ENCODE measurements at regions not wholly inside any gene's neighbourhood (a gene's known extent, or its start where the extent isn't known, plus 50 kb on each side); places are given as distances from the start of the nearest gene placed in this dataset.
"Not testable (repeated sequence)": the region's sequence is repeated elsewhere in the genome, so short reads cannot be mapped to it uniquely, and the experiment has no call there.

DNA sequence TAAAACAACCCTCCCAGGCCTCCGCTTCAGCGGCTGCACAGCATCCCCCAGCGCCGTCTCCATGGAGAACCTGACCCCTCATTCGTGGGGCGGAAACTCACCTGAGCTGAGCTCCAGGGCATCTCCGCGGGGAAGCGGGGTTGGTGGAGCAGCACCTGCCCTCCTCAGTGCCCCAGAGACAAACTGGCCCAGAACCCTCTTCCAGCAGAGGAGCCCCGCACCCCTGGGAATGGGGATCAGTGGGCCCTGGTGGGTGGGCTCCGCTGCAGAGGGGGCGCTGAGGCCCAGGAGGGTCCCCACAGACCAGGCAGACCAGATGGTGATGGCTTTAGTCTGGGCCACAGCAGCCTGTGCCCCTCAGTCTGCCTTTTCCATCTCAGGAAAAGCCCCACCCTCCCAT, 261.2 kb downstream of the ADGRD1 start:
- DNase-seq (ENCODE audit: low read depth): not testable (repeated sequence)

DNA sequence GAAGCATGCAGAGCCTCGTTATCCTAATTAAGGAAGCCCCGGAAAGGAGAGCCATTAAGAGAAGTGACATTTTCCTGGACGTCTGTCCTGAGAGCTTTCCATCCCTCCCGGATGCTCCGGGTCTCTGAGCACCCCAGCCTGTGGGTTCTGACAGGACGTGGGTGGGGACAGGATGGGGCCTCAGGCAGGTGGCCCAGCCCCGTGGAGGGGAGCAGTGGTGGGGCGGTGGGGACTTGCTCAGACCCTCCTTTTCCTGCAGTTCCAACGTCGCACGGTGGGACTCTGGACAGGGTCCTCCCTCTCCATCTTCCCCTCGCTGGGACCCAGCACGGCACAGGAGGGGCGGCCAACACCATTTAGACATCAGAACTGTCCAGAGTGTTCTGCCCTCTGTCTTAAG, 262.9 kb downstream of the ADGRD1 start:
- not testable (repeated sequence) for DNase-seq (ENCODE audit: low read depth)

DNA sequence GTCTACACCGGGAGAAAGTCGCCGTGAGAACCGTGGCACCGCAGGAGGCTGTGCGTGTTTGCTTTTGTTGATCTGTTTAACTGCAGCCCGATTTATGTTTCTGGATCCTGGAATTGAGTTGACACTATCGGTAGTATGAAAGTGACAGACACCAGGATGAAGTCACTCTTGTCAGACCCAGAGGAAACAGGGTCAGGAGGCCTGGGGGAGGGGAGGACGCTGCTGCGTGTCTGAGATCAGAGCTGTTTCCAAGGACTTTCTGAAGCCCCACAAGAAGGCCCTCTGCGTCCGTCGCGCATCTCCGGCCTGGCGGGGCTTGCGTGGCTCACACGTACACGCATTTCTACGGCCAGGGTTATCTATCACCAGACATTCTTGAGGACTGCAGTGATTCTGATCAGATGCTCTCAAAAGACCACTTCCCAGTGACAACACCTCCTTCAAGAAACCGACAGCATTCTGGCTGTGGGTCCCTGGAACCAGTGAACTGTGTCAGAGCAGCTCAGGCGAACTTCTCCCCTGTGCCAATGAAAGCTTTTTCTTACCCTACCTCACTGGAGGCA, 263.4 kb downstream of the ADGRD1 start:
- DNase-seq (ENCODE audit: low read depth): no peak

DNA sequence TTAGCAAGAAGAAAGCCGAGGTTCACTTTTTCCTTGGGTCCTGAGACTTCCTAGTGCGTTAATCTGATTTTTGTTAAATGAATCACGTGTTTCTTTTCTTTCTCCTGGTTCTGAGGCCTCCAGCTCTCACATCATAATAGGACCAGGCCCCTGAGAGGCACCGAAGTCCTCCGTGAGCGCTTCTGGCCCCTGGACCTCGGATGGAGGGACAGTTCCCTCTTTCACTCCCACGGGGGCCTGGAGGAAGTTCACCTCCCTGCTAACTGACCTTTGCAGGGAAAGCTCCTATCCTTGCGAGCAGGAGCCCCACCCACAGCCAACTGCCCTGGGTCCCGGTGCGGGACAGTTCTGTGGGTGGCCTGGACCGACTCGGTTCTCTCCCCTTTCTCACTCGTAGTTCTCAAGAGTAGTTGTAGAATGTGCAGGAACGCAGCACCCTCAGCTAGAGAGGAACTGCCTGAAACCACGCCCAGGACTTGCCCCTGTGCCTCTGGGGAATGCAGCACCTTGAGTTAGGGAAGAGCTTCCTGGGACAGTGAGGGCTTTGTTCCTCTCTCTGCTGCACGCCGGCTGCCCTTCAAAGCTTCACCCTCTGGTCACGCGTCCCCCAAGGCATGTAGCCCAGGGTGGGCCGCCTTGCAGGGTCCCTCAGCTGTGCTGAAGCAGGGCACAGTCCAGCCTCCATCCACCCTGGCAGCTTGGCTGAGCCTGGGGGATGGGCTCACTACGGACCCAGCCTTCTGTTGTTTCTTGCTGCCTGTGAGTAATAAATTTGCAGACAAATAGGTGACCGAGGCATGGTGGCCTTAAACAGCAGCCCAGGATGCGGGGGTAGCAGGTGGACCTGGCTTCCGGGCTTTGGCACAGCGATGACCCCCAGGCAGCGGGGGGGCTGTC, 264.6 kb downstream of the ADGRD1 start:
- DNase-seq (ENCODE audit: low read depth): no peak

DNA sequence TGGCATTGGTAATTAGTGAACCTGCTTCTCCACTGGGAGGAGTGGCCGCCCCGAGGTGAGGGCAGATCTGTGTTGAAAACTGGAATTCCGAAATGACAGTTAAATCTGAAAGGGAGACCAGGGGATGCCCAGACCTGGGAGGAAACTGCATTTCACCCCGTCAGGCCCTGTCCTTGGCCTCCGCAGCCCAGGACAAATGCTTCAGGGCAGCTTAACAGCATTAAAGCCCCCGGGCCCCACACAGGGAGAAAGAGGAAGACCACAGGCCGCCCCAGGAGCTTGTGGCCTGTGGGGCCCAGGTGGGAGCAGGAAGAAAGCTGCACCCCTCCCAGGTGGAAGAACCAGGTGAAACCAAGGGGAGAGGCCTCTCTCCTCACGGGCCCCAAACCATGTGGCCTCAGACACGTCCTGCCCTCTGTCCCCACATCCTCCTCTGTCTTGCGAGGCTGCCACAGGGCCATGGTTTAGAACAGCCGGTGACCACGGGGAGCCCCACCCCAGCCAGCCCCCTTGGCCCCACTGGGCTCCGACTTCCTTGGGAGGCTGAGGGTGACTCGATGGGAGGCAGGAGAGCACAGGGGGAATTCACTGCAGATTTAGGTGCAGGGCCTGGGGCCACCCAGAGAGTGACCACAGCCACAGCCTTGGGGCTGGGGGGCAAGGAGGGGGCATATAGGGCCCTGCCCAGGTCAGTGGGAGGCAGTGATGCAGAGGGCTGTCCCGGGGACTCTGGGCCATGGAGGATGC, 265.4 kb downstream of the ADGRD1 start:
- DNase-seq (ENCODE audit: low read depth): no peak

DNA sequence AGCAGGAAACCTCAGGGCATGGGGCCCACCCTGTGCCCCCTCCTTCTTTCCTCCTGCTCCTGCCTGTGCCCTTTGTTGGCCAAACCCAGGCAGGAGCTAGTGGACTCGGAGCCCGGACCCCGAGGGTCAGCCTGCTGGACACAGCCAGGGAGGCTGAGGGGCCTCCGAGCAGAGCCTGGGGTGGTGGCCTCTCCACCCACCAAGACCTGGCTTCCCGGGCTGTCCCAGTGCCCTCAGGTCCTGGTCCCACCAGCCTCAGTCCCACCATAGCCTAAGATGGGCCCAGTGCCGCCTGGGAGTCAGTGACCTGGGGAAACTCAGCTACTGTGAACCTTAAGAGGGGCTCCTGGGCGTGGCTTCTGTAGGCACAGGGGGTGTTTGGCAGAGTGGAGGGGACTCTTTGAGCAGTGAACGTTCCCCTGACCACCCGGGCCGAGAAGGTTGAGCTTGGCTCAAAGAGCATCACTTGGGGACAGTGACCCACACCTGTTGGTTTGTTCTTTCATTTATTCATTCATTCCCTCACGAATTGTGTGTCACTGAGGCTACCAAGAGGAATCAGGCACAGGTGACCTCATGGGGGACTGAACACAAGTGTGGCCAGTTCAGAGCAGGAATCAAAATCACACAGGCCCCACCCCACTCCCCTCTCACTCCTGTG, 266.1 kb downstream of the ADGRD1 start:
- DNase-seq (ENCODE audit: low read depth): no peak

DNA sequence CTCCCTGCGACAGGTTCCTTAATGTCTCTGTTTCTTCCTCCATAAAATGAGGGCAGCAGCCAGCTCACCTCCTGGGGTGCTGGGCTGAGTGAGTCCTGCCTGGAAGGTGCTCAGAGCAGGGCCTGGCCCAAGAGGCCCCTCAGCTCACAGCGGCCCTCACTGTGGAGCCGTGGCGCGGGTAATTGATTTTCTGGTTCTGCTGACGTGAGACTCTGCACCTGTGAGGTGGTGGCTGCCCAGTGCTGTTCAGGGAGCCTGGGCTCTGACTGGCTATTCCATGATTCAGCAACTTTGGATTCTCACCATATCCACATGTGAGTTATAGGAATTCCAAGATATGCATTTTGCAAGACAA, 266.6 kb downstream of the ADGRD1 start:
- DNase-seq (ENCODE audit: low read depth): no peak

DNA sequence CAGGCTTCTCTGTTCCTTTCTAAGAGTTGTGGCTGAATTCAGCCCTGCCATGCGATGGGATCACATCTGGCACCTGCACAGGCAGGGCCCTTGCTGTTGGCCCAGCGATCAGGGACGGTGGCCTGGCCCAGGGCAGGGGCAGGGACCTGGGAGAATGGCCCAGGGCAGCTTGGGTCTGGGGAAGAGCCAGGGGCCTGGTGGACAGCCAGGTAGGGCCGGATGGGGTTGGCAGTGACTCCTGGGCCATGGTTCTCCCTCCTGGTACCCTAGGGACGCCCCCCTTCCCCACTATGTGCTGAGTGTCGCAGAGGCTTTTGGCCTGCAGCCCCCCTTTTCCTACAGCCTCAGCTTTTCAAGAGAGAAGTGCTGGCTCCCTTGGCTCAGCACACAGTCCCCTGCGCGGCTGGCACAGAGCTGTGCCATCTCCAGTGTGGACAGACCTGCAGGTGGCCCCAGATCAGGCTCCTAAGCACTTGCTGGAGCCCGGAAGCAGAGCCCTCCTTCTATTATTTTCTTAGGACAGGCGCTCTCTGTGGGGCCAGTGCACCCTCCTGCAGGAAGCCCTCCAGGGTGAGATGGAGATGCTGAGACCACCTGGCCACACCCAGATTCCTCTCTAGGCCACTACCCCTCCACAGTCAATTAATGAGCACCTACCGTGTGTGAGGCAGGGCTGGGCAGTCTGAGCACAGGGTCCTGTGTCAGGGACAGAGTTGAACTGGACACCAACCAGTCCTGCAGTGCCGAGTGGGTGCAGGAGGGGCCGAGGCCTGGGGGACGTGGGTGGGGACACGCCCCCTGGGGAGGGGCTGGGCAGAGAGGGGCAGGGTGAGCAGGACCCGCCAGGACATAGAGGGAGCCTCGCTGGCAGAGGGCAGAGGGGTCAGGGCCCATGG, 267.6 kb downstream of the ADGRD1 start:
- no peak for DNase-seq (ENCODE audit: low read depth)

DNA sequence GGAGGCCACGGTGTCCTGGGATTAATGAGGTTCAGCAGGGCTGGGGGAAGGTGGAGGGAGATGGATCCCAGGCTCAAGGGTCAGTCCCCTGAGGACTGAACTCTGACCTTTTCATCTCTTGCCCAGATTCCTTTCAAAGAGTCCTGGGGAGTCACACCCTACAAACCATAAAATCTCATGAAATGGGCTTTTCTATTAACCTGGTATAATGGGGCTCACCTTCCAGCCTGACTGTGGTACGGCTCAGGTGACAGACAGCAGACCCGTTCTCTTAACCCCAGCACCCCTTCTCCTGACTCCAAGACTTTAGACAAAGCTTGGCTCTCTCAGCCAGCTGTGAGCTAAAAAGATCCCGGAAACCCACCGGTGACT, 268.2 kb downstream of the ADGRD1 start:
- DNase-seq (ENCODE audit: low read depth): no peak

DNA sequence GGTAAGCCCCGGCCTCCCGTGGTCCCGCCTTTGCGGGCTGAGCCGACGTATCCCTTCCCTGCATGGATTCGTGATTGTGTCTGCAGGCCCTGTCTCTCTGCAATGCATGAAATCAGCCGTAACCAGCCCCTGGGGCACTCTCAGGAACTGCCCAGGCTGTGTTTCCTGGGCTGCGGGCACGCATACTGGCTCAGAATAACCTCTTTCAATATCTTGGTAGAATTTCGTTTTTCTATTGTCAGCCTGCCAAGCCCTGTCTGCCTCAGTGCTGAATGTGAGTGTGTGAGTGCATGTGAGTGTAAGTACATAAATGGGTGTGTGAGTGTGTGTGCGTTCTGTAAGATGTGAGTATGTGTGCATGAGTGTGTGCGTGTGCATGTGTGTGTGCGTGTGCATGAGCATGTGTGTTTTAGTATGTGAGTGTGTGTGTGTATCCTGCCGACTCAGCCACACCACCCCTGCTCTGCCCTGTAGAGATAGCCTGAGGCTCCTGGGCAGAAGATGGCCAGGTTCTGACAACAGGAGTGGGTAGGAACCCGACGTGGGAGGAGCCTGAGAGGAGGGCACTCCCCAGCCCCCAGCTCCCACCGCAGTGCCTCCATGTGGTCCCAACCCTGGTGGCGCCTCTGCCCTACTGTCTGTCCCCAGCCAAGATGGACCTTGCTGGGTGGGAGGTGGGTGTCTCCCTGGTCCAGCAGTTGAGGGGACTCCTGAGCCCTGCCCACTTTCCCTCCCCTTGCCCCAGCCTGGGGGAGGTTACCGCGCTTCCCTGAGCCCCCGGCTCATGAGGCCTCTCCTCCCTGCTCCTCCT, 268.8 kb downstream of the ADGRD1 start:
- no peak for DNase-seq (ENCODE audit: low read depth)

DNA sequence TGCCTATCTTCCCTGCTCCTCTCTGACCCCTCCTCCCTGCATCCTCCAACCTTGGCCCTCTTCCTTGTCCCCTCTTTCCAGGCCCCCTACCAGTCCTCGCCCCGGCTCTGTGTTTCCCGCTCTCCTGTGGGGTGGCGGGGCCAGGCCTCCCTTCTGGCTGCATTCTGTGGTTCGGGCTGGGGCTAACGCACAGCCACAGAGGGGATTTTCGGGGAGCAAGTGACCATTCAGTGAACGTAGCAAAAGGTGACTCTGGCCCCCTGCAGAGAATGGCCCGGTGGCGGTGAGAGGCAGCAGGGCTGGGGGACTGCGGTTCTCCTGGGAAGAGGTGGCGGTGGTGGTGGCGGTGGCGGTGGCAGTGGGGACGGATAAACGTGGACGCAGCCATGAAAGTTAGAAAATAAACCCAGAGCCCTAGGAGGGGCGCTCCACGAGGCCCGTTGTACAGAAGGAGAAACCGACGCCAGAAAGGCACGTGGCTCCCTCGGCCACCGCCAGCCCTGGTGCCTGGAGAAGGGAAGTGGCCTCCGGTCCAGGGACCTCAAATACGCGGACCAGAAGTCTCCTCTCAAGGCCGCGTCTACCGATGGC, 269.6 kb downstream of the ADGRD1 start:
- DNase-seq (ENCODE audit: low read depth): no peak

DNA sequence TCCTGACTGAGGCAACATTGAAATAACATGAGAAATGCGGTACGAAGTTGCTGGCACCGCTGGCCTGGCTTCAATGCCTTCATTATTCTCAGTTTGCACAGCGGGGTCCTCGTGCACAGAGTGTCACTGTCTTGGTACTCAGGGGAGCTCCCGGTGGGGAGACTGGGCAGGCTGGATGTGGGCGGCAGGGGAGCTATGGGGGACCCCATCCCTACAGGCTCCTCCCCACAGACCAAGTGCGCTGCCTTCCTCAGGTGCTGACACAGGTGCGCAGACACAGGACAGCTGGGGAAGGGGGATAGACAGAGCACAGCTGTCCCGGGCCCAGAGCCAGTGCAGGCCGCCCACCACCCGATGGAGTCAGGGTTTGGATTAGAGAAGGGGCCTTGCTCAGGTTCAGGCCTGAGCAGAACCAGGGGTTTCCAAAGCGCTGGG, 270.1 kb downstream of the ADGRD1 start:
- no peak for DNase-seq (ENCODE audit: low read depth)

DNA sequence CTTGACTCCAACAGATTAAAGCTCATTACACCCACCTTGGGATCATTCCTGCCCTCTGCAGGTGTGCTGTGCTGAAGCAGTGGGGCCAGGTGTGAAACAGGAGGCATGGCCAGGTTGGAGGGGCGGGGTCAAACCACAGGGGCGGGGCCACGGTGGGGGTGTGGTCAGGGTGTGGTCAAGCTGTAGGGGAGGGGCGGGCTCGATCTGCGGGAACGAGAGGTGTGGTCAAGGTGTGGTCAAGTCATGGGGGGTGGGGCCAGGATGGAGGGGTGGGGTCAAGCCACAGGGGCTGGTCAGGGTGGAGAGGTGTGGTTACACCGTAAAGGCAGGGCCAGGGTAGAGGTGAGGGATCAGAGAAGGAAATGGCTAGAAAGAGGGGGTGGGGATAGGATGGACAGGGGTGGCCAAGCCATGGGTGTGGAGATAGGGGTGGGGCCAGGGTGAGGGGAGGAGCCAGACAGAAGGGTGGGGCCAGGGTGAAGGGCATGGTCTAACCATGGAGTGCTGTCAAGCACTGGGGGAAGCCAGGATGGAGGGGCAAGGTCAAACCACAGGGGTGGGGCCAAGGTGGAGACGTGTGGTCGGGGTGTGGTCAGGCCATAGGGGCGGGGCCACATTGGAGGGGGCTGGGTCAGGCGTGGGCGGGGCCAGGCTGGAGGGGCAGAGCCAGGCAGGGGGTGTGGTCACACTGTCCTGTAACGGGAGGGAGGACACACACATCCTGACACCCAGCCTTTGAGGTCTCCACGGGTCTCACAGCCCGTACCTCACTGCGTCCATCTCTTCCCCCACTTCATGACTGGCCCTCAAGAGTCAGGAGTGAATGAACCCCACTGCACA, 270.7 kb downstream of the ADGRD1 start:
- DNase-seq (ENCODE audit: low read depth): not testable (repeated sequence)

DNA sequence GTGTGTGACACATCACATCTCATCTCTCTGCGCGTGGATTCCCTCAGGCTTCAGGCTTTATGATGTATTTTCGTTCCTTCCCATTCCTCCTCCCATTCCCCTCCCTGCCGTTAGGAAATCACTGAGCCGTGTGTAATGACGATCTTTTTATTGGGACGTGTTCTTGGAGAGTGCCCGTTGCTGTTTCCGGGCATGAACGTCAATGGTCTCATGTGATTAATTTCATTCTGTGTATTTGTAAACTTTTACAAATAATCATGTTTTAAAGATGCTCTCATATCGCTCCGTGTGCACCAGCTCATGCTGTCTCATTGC, 271.3 kb downstream of the ADGRD1 start:
- DNase-seq (ENCODE audit: low read depth): not testable (repeated sequence)

DNA sequence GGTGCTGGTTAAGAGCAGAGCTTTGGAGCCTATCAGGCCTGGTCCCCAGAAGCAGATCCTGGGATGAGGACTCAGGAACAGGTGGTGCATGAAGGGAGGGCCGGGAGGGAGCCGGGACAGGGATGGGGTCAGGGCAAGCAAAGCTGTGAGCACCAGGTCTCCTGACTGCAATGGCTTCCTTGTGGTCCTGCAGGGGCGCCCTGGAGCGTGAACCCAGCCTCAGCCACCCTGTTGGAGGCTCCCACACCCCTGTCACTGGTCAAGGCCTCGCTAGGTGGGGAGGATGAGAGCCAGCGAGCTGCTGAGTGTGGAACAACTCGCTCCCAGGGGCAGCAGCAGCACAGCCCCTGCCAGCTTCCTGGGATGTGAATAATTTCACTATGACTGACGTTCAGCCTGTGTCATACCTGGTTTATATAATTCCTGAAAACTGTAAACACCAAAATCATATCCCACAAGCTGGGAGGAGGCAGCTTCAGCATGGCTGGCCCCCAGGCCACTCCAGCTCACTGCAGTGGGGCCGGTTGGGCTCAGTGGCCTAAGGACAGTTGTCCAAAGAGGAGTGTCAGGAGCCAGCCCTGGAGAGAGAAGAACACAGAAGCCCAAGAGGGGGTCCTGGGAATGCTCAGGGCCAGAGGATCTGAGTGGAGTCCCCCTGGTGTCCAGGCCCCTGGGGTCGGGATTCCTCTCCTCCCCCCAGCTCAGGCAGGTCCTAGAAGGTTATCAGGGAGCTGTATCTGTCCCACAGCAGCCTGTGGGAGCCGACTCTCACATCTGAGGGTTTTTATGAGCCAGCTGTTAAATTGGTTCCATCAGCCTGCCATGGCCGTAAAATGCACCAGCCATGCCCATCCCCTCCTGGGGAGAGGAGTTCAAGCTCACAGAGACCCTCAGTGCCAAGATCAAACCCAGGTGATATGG, 272.9 kb downstream of the ADGRD1 start:
- DNase-seq (ENCODE audit: low read depth): no peak

DNA sequence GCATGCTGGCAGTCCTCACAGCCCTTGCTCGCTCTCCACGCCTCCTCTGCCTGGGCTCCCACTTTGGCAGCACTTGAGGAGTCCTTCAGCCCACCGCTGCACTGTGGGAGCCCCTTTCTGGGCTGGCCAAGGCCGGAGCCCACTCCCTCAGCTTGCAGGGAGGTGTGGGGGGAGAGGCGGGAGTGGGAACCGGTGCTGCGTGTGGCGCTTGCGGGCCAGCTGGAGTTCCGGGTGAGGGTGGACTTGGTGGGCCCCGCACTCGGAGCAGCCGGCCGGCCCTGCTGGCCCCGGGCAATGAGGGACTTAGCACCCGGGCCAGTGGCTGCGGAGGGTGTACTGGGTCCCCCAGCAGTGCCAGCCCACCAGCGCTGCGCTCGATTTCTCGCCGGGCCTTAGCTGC, 273.9 kb downstream of the ADGRD1 start:
- not testable (repeated sequence) for DNase-seq (ENCODE audit: low read depth)

DNA sequence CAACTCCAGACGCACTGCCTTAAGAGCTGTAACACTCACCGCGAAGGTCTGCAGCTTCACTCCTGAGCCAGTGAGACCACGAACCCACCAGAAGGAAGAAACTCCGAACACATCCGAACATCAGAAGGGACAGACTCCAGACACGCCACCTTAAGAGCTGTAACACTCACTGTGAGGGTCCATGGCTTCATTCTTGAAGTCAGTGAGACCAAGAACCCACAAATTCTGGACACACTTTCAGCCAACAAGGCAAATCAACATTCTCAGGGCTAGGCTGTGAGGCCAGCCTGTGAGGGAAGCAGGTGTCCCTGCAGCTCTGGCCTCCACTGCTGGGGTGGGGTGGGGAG, 275.3 kb downstream of the ADGRD1 start:
- not testable (repeated sequence) for DNase-seq (ENCODE audit: low read depth)

Data from iris pigment epithelial cell (primary cell).